ENCODE measurements at regions not wholly inside any gene's neighbourhood (a gene's known extent, or its start where the extent isn't known, plus 50 kb on each side); places are given as distances from the start of the nearest gene placed in this dataset.

DNA sequence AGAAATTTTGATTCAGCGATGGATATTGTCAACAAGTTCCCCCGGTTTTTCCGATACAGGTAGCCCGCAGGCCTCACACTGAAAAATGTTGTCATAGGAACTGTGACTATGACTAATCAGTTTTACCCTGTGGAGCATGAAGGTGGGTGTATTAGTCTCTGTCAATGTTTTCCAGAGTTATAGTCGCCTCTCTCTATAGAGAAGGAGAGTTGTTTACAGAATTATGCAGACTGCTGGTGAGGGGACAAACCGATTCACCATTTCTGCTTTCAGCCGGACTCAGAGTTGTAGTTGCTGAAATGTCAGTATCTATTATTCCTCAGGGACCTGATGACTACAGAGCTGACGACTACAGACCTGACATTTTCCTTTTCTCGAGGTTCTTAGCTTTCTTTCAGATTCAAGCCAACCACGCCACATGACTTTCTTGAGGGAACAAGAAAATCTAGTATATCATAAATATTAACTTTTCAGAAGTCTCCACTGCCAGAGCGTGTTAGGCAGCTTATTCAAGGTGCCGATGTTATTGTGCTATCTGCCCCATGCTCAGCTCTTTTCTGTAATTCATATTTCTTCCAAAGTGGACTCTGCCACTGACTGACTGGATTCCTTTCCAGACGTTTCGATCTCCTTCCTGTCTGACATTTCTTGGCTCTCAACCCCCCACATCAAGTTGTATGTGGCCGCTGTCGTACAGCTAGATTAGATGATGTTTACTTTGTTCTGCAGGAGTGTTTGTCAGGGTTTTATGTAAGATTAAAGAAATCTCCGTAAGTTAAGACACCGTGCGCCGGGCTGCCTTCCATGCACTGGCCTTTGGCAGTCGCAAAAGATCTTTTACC, 178.1 kb downstream of the FGF1 start:
- DNase-seq, result no peak

- no peak for DNase-seq
Observed at GRCh38 chr5:142506756-142507155, 179.1 kb downstream of the FGF1 start.

DNA sequence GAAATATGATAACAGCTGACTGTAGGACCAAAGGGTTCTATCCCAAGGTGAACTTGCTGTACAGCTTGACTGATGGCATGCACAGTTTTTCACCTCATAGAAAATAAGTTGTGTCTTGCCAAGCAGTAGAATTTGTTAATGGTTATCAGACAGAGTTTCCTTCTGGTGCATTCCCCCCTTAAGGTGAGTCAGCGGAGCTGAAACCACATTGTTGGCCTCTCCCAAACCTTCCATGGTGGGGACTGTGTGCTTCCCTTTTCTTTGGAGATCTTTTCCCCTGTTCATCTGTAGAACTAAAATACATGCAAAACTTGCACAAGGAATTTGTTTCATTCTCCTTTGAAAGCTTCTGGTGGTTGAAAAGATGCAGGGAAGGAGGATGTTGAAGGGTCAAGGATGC, 179.8 kb downstream of the FGF1 start:
- no peak for DNase-seq

- DNase-seq, result no peak
Observed at GRCh38 chr5:142501890-142502289, 177.1 kb upstream of the SPRY4 start.

DNA sequence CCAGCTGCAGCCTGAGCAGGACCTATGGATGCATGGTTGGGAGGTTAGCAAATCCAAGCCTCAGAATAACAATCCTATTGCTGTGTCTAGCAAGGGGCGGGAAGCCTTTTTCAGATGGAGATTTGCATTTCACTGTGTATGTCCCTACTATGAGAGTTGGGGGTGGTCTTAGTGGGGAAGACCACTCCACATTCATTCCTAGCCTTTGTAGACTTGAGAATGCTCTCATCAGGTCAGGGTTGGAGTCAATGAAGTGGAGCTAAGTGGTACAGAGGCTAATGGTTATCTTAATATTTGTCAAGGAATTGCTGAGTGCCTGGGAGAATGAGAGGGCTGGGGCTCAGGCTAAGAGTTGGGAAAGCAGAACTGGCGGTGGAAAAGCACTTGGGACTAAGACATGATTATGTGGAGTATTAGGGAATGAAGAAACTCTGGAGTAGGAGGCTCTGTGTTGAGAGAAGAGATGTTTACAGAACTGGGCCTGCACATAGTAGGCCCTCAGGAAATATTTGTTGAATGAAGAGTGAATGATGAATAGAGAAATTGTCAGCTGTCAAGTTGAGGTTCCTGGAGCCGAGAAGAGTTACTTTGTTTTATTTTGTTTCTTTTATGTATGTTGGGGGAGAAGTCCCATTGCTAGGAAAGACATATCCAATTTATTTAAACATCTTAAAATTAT, 175.5 kb upstream of the SPRY4 start:
- no peak for DNase-seq

- no peak for DNase-seq
Observed at GRCh38 chr5:142499591-142500226, 174.9 kb upstream of the SPRY4 start.

GRCh38 chr5:142498298-142498697, 173.5 kb upstream of the SPRY4 start:
- DNase-seq, result no peak

DNA sequence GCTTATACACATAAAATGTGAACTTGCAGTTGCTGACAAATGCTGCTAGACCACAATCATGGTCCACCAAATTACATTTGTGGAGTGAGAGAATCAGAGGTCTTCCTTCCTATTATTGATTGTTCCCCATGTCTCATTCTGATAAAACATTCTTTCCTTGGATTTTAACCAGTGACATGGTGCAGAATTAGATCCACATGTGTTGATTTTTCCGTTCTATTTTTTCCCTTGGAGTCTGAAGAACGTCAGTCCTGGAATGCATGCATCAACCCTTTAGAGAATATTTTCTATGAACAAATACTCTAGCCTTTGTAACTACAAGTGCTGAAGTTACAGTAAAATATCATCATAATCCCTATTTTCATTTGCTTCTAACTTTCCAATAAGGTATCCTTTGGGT, 170.7 kb upstream of the SPRY4 start:
- DNase-seq, result no peak

GRCh38 chr5:142493875-142494518, 169.2 kb upstream of the SPRY4 start:
- DNase-seq, result no peak

- DNase-seq, result no peak
Observed at GRCh38 chr5:142492781-142493281, 168.0 kb upstream of the SPRY4 start.

GRCh38 chr5:142491679-142492078, 166.9 kb upstream of the SPRY4 start:
- no peak for DNase-seq

- no peak for DNase-seq
Observed at GRCh38 chr5:142491270-142491669, 166.4 kb upstream of the SPRY4 start.

- DNase-seq, result no peak
Observed at GRCh38 chr5:142486581-142486980, 161.8 kb upstream of the SPRY4 start.

- no peak for DNase-seq
Observed at GRCh38 chr5:142486020-142486419, 161.2 kb upstream of the SPRY4 start.

DNA sequence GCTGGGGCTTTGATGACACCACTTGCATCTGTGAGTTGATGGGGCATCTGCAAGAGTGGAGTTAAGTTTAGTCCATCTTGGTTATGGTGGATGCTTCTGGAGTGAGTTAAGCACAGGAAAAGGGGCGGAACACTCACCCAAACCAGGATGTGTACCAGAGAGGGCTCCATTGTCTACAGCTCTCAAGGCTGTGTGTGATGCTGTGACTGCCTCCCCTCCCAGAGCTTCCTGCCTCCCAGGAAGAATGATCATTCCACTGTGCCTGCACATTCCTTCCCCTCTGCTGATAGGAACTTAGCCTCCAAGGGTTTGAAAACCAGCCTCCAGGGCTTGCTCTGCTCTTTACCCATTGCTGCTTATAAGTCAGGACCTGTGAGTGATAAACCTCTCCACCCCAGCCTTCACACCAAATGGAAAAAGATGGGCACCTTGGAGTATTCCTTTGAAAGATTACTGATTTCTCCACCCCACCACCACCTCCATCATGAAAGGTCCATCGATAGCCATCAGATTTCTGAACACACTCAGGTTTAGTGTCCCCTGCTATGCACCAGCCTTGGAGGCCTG, 160.1 kb upstream of the SPRY4 start:
- DNase-seq, result no peak

GRCh38 chr5:142482207-142482606, 157.4 kb upstream of the SPRY4 start:
- DNase-seq, result no peak

DNA sequence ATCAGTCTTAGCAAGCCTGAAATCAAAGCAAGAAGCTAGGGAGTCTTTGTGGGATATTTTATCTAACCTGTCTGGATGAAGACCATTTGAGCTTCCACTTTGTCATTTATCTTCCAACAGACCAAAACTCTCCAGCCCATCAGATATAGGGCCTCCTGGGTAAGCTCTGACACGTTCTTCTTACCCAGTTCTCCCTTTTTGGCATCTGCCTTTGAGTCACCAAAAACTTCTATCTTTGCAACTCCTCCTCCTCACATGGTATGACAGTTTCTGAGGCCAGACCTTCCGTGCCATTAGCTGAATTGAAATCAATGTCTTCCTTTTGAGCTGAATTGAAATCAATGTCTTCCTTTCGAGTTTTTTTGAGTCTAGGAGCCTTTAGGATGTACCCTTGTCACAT, 156.6 kb upstream of the SPRY4 start:
- no peak for DNase-seq

GRCh38 chr5:142479854-142480519, 155.2 kb upstream of the SPRY4 start:
- no peak for DNase-seq

- DNase-seq, result no peak
Observed at GRCh38 chr5:142479150-142479549, 154.3 kb upstream of the SPRY4 start.

DNA sequence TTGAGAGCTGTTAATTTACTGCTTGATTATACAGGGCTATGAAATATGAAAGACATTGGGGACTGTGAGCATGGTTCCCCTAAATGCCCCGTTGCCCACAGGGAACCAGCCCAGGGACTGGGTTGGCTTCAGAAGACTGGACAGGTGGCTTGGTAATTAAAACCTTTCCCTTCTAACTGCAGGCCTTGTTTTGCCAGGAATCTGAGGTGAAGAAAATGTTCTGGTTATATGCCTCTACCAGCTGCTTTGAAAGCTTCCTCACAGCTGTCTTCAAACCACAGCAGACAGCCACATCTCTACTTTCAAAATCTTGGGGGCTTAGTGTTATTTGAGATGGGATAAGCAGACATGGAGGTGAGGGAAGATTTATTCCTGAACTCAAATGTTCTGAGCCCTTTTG, 153.3 kb upstream of the SPRY4 start:
- no peak for DNase-seq

GRCh38 chr5:142475102-142475513, 150.3 kb upstream of the SPRY4 start:
- no peak for DNase-seq

DNA sequence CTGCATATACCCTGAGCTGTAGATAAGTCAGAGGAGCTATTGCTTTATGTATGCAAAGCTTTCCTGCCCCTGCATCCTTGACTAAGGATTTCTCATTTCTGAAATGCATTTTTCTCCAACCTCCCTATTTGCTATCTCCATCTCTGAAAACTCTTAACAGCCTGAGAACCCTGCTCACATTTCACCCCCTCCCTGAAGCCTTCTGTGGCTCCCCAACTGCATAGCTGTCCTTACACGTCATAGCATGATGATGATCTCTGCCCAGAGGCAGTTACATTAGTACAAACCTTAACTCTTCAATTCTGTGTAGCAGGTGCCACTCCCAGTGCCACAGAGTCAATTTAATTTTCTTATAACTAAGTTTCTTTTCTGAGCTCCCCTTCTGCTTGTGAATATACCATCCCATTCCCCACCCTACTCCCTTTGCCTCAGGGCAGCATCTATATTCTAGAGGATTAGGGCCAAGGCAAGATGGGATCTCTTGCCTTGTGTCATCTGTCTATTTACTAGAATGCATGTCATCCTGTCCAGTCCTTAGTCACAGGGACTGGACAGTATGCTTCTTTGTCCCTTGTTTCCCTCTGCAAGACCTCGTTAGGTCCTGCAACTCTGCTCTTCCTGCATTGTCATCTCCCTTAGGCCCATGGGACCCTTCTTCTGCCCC, 149.7 kb upstream of the SPRY4 start:
- DNase-seq, result no peak
